Pancreas (tissue), 10 donors: ENCODE measurements at regions not wholly inside any gene's neighbourhood (a gene's known extent, or its start where the extent isn't known, plus 50 kb on each side); places are given as distances from the start of the nearest gene placed in this dataset.

ENCODE experiments used
- ATAC-seq, 4 donors: fragments of 200-7000 bp; cut with Tn5 transposase; one replicate each; pipeline versions ENCODE4 v1.8.0 to v1.9.1; 2020; ENCODE audit warnings: mild to moderate bottlenecking in 4 of 4, moderate library complexity in 4 of 4
- DNase-seq, 6 donors: peaks; one replicate each; pipeline ENCODE4 v3.0.0-alpha.2; 2020
- FAIRE-seq: peaks from 2 replicates; lab custom pipeline; 2012; peaks lifted over from hg19 to GRCh38; lab: Jason Lieb, UNC
- H3K27ac ChIP-seq, 4 donors: fragments of 200-600 bp; sonication (generic); 1 replicate in 3 of 4; 2 replicates in 1 of 4; pipeline versions ENCODE4 v1.5.0 to v1.8.0; 2020
- H3K27me3 ChIP-seq, 4 donors: fragments of 200-600 bp; one replicate each; pipeline ENCODE4 v1.8.0; 2021
- H3K36me3 ChIP-seq, 3 donors: fragments of 200-600 bp; sonication (generic) in 1 of 3; one replicate each; pipeline versions ENCODE4 v1.5.0 to v1.8.0; 2020 to 2021
- H3K4me1 ChIP-seq, 3 donors: fragments of 200-600 bp; one replicate each; pipeline ENCODE4 v1.8.0; 2021
- H3K4me3 ChIP-seq, 4 donors: fragments of 200-600 bp; sonication (generic) in 2 of 4; one replicate each; pipeline versions ENCODE4 v1.5.0 to v1.8.0; 2020 to 2021
- H3K9me3 ChIP-seq, 4 donors: fragments of 200-600 bp; one replicate each; pipeline ENCODE4 v1.8.0; 2021
- CTCF ChIP-seq, 4 donors: fragments of 200-600 bp; sonication (generic) in 3 of 4; IDR thresholded peaks; one replicate each; pipeline versions ENCODE4 v1.5.0 to v1.8.0; 2021; ENCODE audit warnings: antibody characterized with exemption in 4 of 4
- WGBS, 2 donors: extraction: QIAGEN DNeasy Blood & Tissue Kit; methylation state at CpG; one replicate each; pipeline ENCODE4 v1.1.7; 2013; 5-methylcytosine and 5-hydroxymethylcytosine counted together
- intact Hi-C, 3 donors: fragments of 100-400 bp; cut with DNase I; formaldehyde crosslinking; loops; one replicate each; pipeline versions ENCODE4 v1.11.1 to v1.14.2; 2022
- donor health status: healthy with polysubstance abuse.
- donor health status: DM: no; HTN: no; CAD: no; lungs with moderate emphysema.
- donor health status: DM: no; HTN: no; CAD: no.
- donor health status: control.
- donor health status: control.
- donor health status: Bipolar disorder and iron deficiency.
- donor health status: DM: yes; HTN: yes; CAD: no.
- donor health status: DM: no; HTN: no; CAD: no.
- donor health status: DM: no; HTN: no; CAD: no.
- donor health status: DM: yes; HTN: yes; CAD: no.

- Histone ChIP-seq H3K9me3 (no peaks in the 10 kb centered on the region), H3K4me1 (no peaks in the 10 kb centered on the region), H3K4me3 (no peak overlapping the region), H3K36me3 (no peaks in the 10 kb centered on the region), H3K27ac (no peak overlapping the region), H3K27me3 (no peaks in the 10 kb centered on the region)
- ATAC-seq (no peak), FAIRE-seq (no peak), DNase-seq (no peak)
- WGBS, 2 donors, result 48 to 54% methylated on average over 3 of the region's 3 CpGs
- no peak for TF ChIP-seq CTCF (IDR thresholded peaks at IDR 0.05)
- intact Hi-C loops, result no loop called here
Measured at GRCh38 chr19:28915202-28915601, 297.7 kb downstream of the UQCRFS1 start.

- ATAC-seq, result no peak
- Histone ChIP-seq H3K4me3 (no peak overlapping the region), H3K36me3 (no peaks in the 10 kb centered on the region), H3K4me1 (no peaks in the 10 kb centered on the region), H3K27me3 (no peaks in the 10 kb centered on the region), H3K27ac (no peak overlapping the region), H3K9me3 (no peaks in the 10 kb centered on the region)
- no peak for FAIRE-seq
- no peak for DNase-seq
- intact Hi-C loops, result no loop called here
- TF ChIP-seq CTCF (IDR thresholded peaks at IDR 0.05), result no peak
Measured at GRCh38 chr19:28914173-28914572, 298.8 kb downstream of the UQCRFS1 start.

GRCh38 chr19:28913626-28914025 is 299.3 kb downstream of the UQCRFS1 start:
- no peak for FAIRE-seq
- H3K4me3 ChIP-seq, result no peak overlapping the region
- H3K36me3 ChIP-seq, result no peaks in the 10 kb centered on the region
- no peaks in the 10 kb centered on the region for H3K9me3 ChIP-seq
- TF ChIP-seq CTCF (IDR thresholded peaks at IDR 0.05), result no peak
- no peaks in the 10 kb centered on the region for H3K27me3 ChIP-seq
- no peaks in the 10 kb centered on the region for H3K4me1 ChIP-seq
- DNase-seq, result no peak
- intact Hi-C loops, result no loop called here
- H3K27ac ChIP-seq, result no peak overlapping the region
- WGBS, 2 donors, result 71% methylated on average over 6 of the region's 6 CpGs
- no peak for ATAC-seq

- H3K9me3 ChIP-seq, result no peaks in the 10 kb centered on the region
- no peak overlapping the region for H3K27ac ChIP-seq
- H3K36me3 ChIP-seq, result no peaks in the 10 kb centered on the region
- FAIRE-seq, result no peak
- no peak for TF ChIP-seq CTCF (IDR thresholded peaks at IDR 0.05)
- WGBS, 2 donors, result 82 to 84% methylated on average over 8 of the region's 8 CpGs
- no peaks in the 10 kb centered on the region for H3K4me1 ChIP-seq
- no peak overlapping the region for H3K4me3 ChIP-seq
- H3K27me3 ChIP-seq, result no peaks in the 10 kb centered on the region
- intact Hi-C loops, result no loop called here
- ATAC-seq, result no peak
- DNase-seq, result no peak
Measured at GRCh38 chr19:28908941-28909340, 304.0 kb downstream of the UQCRFS1 start.

- no peaks in the 10 kb centered on the region for H3K4me1 ChIP-seq
- intact Hi-C loops, result no loop called here
- no peak for ATAC-seq
- no peak overlapping the region for H3K4me3 ChIP-seq
- 68 to 78% methylated on average over 7 of the region's 7 CpGs for WGBS, 2 donors
- H3K9me3 ChIP-seq, result no peaks in the 10 kb centered on the region
- DNase-seq, result no peak
- FAIRE-seq, result no peak
- no peak overlapping the region for H3K27ac ChIP-seq
- H3K27me3 ChIP-seq, result no peaks in the 10 kb centered on the region
- H3K36me3 ChIP-seq, result no peaks in the 10 kb centered on the region
- TF ChIP-seq CTCF (IDR thresholded peaks at IDR 0.05), result no peak
Measured at GRCh38 chr19:28907534-28907933, 305.4 kb downstream of the UQCRFS1 start.
